GM10266 (cell line): ENCODE measurements at regions not wholly inside any gene's neighbourhood (a gene's known extent, or its start where the extent isn't known, plus 50 kb on each side); places are given as distances from the start of the nearest gene placed in this dataset.

Experiments
- DNase-seq: peaks from one replicate; pipeline ENCODE4 v3.0.0; 2012; ENCODE audit errors: extremely low spot score
- TF ChIP-seq, protein P1 (sequence below): IDR thresholded peaks from 2 replicates; pipeline ENCODE4 v1.5.1; 2012; ENCODE audit warnings: mild to moderate bottlenecking, low read depth; ENCODE audit not compliant: control insufficient read depth, insufficient read depth; ENCODE audit errors: missing control alignments

DNA sequence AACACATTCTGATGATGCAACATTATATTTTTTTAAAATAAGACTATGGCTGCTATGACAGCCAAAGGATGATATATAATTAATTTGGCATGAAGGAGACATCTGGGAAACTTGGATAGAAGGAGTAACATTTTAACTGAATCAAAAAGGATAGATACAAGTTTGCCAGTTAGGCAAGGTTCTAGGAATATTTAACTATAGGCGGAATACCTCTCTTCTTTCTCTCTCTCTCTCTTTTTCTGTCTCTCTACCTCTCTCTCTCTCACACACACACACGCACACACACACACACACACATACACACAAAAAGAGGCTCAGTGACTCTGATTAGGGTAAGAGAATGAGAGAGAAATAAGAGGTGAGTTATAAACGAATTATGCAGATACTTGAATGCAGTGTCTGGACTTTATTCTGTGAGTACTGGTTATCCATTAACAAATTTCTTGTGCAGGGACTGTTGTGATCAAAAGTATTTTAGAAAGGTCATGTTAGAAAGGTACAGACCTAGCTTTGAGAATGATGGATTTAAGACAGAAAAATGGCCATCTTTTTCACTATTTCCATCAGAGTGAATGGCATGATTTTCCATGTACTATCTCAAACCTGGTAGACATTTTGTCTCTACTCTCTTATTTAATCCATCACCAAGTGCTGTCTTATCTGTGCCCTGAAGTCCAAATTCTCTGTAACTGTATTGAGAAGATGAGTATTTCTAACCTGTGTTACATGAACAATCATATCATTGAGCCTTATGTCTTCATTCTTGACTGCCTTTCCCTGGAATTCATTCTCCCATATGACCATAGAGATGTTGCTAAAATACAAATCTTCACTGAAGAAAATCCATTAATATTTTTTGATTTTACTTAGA, 1106.9 kb upstream of the ADGRL4 start:
- DNase-seq: no peak

DNA sequence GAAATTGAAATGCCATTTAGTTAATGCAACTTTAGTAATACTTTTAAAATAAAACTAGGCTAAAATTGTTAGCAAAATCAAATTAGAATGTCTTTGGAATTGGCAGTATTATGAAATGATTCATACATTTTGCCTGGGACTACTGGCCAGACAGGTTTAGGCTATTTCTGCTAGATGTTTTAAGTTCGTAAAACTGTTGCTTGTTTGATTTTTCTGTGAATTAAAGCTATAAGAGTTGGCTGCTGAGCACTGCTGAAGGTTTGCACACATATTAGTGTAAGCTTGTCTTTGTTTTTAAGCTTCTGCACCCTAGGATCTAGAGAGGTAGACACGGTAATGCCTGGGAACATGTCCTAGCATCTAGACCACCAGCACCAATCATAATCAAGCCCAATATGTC, 1094.6 kb upstream of the ADGRL4 start:
- TF ChIP-seq, protein P1, sequence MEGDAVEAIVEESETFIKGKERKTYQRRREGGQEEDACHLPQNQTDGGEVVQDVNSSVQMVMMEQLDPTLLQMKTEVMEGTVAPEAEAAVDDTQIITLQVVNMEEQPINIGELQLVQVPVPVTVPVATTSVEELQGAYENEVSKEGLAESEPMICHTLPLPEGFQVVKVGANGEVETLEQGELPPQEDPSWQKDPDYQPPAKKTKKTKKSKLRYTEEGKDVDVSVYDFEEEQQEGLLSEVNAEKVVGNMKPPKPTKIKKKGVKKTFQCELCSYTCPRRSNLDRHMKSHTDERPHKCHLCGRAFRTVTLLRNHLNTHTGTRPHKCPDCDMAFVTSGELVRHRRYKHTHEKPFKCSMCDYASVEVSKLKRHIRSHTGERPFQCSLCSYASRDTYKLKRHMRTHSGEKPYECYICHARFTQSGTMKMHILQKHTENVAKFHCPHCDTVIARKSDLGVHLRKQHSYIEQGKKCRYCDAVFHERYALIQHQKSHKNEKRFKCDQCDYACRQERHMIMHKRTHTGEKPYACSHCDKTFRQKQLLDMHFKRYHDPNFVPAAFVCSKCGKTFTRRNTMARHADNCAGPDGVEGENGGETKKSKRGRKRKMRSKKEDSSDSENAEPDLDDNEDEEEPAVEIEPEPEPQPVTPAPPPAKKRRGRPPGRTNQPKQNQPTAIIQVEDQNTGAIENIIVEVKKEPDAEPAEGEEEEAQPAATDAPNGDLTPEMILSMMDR: no peak
- no peak for DNase-seq

More for the DNA sequence above, 1106.9 kb upstream of the ADGRL4 start:
- TF ChIP-seq, protein P1: no peak

DNA sequence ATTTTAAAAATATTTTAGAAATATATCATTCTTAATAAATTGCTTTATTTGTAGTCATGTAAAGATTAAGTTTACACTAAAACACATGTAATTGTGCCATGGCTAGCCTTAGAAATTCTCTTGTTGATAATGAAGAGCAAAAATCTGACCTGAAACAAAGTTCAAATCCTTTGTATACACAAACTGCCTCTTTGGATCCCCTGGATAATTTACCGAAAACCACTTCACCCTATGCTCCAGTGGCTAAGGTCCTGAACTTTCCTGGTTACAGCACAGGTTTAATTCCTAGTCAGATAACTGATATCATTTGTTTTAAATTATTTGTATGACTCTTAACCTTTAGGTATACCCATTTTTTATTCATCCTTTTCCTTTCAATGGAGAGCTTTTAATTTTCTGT, 1093.2 kb upstream of the ADGRL4 start:
- DNase-seq: no peak
- TF ChIP-seq, protein P1: no peak

DNA sequence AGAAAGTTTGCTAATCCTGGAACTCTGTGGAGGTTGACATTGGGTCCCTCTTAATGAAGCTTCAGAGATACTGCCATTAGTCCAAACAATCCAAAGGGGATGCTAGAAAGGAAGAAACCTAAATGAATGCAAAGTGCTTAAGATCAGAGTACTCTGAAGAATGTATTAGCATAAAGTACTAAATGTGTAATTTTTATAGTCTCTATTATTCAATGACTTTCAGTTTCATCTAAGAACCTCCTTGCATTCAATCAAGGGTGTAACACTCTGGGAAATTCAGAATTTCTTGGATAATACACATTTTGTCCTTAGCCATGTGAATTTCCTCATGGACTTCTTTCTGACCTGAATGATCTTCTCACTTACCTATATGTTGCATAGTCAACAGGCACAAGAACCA, 1078.5 kb upstream of the ADGRL4 start:
- TF ChIP-seq, protein P1: no peak
- DNase-seq: no peak

DNA sequence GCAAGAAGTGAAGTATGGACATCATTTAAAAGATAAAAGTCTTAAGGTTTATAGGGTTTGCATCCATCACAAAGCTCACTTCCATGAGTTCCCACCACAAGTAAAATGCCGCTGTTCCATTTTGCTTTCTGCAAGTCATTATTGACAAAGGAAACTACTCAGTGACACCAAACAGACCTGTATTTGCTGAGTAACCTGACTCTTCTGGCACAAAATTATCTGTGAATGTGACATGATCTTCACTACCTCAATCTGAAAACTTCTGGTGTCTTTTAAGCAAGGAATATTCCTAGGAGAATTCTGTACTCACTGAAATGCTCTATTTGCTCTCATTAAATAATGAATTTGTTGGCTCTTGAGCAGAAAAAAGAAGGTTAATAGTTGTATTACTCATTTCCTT, 1077.4 kb upstream of the ADGRL4 start:
- TF ChIP-seq, protein P1: no peak

DNA sequence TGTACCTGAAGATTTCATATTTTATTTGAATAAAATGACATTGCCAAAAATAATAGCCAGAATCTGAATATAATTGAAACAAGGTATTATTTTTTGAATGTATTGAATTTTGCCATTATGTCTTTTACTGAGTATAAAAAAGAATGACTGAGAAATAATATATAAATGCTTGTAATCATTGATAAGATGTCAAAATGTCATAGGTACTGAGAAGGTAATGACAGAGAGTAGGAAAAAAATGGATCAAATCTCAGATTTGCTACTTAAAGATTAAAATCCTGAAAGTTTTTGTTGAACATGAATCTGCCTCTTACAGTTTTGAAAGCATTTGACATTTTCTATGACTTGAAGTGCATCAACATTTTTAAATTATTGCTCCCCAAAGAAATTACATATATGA, 1069.9 kb upstream of the ADGRL4 start:
- TF ChIP-seq, protein P1: no peak
- DNase-seq: no peak

More for the DNA sequence above, 1077.4 kb upstream of the ADGRL4 start:
- DNase-seq: no peak

DNA sequence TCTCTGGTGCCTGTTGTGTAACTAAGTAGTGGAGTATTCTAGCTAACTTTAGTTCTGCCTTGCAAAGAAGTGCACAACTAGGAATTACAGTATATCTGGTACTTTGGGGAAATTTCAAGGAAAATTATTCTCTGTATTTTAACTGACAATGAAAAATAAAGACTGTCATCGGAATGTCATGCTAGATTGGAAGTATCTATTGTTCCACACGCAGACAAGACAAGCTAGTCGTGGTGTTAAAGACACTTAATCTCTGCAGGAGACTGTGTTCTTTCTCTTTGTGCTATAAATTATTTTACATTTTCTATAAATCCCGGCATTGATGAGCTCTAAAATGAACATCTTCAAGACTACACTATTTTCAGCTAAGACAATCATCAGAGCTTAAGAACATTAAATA, 1068.8 kb upstream of the ADGRL4 start:
- TF ChIP-seq, protein P1: no peak
- no peak for DNase-seq
